HG03432 (cell line): ENCODE measurements at regions not wholly inside any gene's neighbourhood (a gene's known extent, or its start where the extent isn't known, plus 50 kb on each side); places are given as distances from the start of the nearest gene placed in this dataset.
"Not testable (repeated sequence)": the region's sequence is repeated elsewhere in the genome, so short reads cannot be mapped to it uniquely, and the experiment has no call there.

Source experiments
- ATAC-seq: cut with Tn5 transposase; IDR thresholded peaks from one replicate; pipeline ENCODE4 v1.9.1; 2021; ENCODE audit warnings: mild to moderate bottlenecking, moderate library complexity; ENCODE audit not compliant: unreplicated experiment

GRCh38 chr2:190742431-190742830, 93.5 kb downstream of the NAB1 start:
- ATAC-seq: no peak

DNA sequence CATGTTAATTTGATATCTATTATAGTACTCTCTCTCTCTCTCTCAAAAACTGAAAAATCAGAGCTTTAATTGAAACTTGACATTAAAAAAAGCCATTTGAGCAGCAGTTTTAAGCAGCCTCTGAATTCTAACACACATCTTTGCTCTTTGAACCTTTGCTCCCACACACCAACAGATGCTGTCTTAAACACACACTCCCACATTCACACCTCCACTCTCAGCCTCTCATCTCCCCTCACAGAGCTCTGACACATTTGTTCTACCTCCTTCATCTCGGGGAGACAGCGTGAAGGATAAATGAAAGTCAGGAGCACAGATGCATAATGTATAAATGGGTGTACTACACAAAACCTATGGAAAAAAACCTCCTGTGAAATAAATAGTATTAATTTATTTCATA, 95.2 kb downstream of the NAB1 start:
- ATAC-seq: no peak

GRCh38 chr2:190746971-190747761, 98.3 kb downstream of the NAB1 start:
- ATAC-seq: no peak

DNA sequence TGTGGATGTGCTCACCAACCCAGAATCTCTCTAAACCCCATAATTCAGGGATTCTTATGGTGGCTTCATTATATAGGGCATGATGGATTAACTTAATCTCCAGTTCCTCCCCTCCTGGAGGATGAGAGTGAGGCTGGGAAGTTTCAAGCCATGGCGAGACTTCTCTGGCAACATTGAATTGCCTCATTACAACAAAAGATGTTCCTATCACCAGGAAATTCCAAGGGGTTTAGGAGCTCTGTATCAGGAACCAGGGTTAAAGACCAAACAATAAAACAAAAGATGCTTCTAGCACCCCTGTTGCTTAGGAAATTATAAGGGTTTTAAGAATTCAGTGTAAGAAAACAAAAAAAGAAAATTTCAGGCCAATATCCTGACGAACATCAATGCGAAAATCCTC, 100.1 kb downstream of the NAB1 start:
- no peak for ATAC-seq

DNA sequence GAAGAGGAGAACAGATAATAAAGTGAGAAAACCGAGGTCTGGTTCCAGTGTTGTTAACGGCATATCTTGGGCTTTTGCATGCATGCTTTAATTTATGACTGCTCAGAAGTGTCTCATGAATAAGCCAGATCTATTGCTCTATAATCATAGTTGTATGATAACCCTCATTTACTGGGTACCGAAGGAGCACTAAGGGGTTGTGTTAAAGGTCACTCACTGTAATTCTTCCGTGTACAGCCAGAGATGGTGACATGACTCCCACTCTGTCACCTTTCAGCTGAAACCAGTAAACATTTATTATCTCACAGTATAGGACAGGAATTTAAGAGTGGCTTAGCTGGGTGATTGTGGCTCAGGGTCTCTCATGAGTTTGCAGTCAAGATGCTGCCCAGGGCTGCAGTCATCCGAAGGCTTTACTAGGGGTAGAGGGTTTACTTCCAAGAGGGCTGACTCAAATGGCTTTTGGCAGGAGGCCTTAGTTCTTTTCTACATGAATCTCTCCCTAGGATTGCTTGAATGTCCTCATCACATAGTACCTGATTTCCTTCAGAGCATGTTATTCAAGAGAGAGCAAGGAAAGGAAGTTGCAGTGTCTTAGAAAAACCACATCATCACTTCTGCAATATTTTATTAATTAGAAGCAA, 107.0 kb downstream of the NAB1 start:
- no peak for ATAC-seq

- no peak for ATAC-seq
Measured at GRCh38 chr2:190759749-190760213, 110.9 kb downstream of the NAB1 start.

DNA sequence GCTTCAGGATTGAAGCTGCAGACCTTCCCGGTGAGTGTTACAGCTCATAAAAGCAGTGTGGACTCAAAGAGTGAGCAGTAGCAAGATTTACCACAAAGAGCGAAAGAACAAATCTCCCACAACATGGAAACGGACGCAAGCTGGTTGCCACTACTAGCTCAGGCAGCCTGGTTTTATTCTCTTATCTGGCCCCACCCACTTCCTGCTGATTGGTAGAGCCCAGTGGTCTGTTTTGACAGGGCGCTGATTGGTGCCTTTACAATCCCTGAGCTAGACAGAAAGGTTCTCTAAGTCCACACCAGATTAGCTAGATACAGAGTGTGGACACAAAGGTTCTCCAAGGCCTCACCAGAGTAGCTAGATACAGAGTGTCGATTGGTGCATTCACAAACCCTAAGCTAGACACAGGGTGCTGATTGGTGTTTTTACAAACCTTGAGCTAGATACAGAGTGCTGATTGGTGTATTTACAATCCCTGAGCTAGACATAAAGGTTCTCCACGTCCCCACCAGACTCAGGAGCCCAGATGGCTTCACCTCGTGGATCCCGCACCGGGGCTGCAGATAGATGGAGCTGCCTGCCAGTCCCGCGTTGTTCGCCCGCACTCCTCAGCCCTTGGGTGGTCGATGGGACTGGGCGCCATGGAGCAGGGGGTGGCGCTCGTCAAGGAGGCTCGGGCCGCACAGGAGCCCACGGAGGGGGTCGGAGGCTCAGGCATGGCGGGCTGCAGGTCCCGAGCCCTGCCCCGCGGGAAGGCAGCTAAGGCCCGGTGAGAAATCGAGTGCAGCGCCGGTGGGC, 111.7 kb downstream of the NAB1 start:
- not testable (repeated sequence) for ATAC-seq

DNA sequence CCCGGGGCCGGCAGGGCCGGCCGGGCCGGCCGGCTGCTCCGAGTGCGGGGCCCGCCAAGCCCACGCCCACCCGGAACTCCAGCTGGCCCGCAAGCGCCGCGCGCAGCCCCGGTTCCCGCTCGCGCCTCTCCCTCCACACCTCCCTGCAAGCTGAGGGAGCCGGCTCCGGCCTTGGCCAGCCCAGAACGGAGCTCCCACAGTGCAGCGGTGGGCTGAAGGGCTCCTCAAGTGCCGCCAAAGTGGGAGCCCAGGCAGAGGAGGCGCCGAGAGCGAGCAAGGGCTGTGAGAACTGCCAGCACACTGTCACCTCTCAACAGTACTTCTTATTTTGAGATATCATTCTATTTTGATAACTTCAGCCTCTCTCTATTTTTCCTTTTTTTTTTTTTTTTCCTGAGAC, 112.3 kb downstream of the NAB1 start:
- not testable (repeated sequence) for ATAC-seq

DNA sequence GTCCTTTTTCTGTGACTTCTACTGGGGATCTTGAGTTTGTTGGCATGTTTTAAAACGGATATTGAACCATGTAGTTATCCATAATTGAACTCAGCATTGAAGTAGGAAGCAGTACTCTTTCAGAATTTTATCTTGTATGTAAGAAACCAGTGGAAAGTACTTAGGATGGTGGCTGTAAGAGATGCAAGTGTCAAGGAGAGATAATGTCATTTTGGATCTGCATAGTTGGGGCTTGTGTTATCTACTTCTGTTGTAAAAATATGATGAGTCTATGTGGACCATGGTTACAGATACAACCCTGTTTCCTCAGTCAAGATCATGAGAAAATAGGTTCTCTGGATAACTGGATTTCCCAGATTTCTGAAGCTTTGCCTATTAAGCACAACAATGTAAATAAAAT, 113.7 kb downstream of the NAB1 start:
- no peak for ATAC-seq

DNA sequence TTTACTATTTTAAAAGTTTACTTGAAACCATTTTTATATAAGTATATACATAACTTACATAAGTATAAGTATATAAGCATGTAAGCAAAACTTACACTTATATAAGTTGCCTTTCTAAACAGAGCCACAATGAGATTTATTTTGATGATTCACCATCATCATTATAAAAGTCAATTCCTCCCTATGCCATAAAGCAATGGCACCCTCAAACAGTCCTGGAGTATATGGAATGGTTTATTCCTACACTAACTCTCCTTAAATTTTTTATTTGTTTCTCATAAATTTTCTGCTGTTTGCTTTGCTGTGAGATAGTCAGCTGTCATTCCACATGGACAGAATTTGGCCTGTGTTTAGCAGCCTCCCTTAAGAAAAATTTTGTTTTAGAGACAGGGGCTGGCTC, 114.2 kb downstream of the NAB1 start:
- no peak for ATAC-seq

DNA sequence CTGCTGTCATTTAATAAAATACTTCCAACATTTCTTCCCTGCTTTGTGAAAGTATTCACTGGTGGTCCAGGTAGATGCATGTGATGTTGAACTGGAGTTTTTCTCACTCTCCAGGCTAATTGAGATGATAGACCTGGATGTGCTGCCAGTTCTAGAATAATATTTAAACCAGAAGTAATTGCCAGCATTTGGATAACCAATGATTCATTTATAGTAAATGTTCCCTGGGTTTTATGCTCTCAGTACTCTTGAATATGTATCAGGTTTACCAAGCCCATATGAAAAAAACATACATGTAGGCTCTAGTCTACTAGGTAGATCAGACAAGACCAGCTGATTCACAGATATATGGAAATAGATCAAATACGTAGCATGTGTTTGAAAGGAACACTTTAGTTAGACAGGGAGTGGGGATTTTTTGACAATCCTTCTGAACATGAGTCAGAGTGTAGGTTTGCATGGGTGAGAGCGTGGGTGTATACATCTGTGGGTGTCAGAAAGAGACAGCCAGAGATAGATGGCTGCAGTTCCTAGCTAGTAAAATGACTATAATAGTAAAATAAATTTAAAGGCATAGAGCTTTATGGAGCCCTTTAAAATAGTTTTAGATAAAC, 115.1 kb downstream of the NAB1 start:
- peak; percentile 82 for ATAC-seq

- no peak for ATAC-seq
Measured at GRCh38 chr2:190765386-190766173, 115.0 kb upstream of the GLS start.

GRCh38 chr2:190766174-190766572, 114.4 kb upstream of the GLS start:
- no peak for ATAC-seq

- no peak for ATAC-seq
Measured at GRCh38 chr2:190766595-190766994, 114.0 kb upstream of the GLS start.

DNA sequence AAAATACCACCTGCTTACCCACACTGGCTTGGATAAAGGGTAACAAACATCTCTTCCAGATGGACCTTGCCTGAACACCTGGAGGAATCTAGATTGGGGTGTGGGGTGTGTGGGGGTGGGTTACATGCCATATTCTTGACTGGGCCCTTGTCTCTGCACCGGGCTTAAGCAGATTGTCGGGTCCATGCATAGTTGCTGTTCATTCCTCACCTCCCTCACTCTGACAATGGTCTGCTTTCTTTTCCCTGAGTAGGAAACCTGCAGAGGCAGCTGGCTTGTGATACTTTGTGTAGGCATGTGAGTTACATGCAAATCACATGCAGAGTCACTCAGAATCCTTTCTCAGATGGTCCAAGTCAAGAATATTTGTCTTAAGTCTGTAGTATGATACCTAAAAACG, 112.8 kb upstream of the GLS start:
- ATAC-seq: no peak

DNA sequence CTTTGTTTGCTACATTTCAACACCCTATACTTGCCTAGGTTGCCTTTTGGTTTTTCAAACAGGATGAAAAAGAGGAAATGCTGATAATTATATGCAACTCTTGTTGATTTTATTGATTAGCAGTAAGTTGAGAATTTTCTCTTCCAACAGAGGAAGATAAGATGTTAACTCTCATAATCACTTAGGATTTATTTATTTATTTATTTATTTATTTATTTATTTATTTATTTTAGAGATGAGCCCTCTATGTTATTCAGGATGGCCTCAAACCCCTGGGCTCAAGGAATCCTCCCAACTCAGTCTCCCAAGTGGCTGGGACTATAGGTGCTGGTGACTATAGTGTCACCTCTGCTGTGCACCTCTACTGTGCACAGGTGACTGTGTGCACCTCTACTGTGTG, 111.4 kb upstream of the GLS start:
- no peak for ATAC-seq

GRCh38 chr2:190771726-190772125, 108.9 kb upstream of the GLS start:
- ATAC-seq: no peak

- ATAC-seq: no peak
Measured at GRCh38 chr2:190780594-190780993, 100.0 kb upstream of the GLS start.

GRCh38 chr2:190781604-190782198, 98.9 kb upstream of the GLS start:
- ATAC-seq: no peak

GRCh38 chr2:190782264-190782663, 98.4 kb upstream of the GLS start:
- no peak for ATAC-seq
